Activated T-helper 2 cell treated with anti-CD3 and anti-CD28 coated beads, Interferon-gamma antibody, Interleukin-2, Interleukin-4, amounts not matched to agents 10 μg/mL and 5 μg/mL and 100 μg/mL, durations not matched to agents 14 hours and 24 hours and 36 hours (primary cell): ENCODE measurements at regions not wholly inside any gene's neighbourhood (a gene's known extent, or its start where the extent isn't known, plus 50 kb on each side); places are given as distances from the start of the nearest gene placed in this dataset.
"Not testable (repeated sequence)": the region's sequence is repeated elsewhere in the genome, so short reads cannot be mapped to it uniquely, and the experiment has no call there.

Experiments
- DNase-seq: peaks from one replicate; pipeline ENCODE4 v3.0.0; 2021; ENCODE audit warnings: low spot score
- H3K27ac Mint-ChIP-seq: one replicate; pipeline ENCODE4 v1.8.0; 2021; ENCODE audit warnings: mixed read lengths
- H3K27me3 Mint-ChIP-seq: one replicate; pipeline ENCODE4 v1.8.0; 2021; ENCODE audit warnings: low read depth, mixed read lengths
- H3K36me3 Mint-ChIP-seq: one replicate; pipeline ENCODE4 v1.8.0; 2021; ENCODE audit warnings: low read depth, mixed read lengths
- H3K4me1 Mint-ChIP-seq: one replicate; pipeline ENCODE4 v1.8.0; 2021; ENCODE audit warnings: low read depth, mixed read lengths
- H3K4me3 Mint-ChIP-seq: one replicate; pipeline ENCODE4 v1.8.0; 2021; ENCODE audit warnings: low read depth, mild to moderate bottlenecking, moderate library complexity, mixed read lengths
- H3K9me3 Mint-ChIP-seq: one replicate; pipeline ENCODE4 v1.8.0; 2021; ENCODE audit warnings: mixed read lengths
- intact Hi-C: fragments of 100-400 bp; cut with micrococcal nuclease; formaldehyde crosslinking; loops from one replicate; pipeline ENCODE4 v1.15.1; 2023

- Mint-ChIP-seq H3K27ac (no peak overlapping the region), H3K27me3 (no peaks in the 10 kb centered on the region), H3K4me1 (no peaks in the 10 kb centered on the region), H3K36me3 (no peaks in the 10 kb centered on the region), H3K4me3 (no peak overlapping the region), H3K9me3 (no peaks in the 10 kb centered on the region)
- intact Hi-C loops, result no loop called here
- no peak for DNase-seq
Measured at GRCh38 chr13:53408306-53408705, 379.7 kb downstream of the OLFM4 start.

- Mint-ChIP-seq H3K4me3 (no peak overlapping the region), H3K4me1 (no peaks in the 10 kb centered on the region), H3K27ac (no peak overlapping the region), H3K36me3 (no peaks in the 10 kb centered on the region), H3K27me3 (no peaks in the 10 kb centered on the region), H3K9me3 (no peaks in the 10 kb centered on the region)
- no peak for DNase-seq
- intact Hi-C loops, result no loop called here
Measured at GRCh38 chr13:53408847-53409568, 380.4 kb downstream of the OLFM4 start.

DNA sequence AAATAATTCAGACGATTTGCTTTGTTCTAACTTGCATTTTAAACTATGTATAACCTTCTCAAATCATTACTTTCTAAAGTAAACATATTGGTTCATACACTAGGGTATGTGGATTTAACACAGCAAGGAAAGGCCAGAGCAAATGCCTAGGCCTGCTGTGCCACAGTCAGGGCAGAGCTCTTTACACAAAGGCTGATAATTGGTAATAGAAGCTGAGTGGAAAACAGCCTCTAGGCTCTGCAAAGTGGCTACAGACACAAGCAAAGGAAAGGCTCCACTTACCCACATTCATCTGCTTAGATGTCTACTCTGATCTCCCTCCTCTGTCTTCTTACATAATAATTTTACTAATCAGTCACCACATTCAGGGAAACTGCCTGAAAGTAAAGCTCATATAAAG lies 382.9 kb downstream of the OLFM4 start:
- no peaks in the 10 kb centered on the region for H3K27me3 Mint-ChIP-seq
- peaks cover 5% of the 10 kb centered on the region for H3K9me3 Mint-ChIP-seq
- H3K27ac Mint-ChIP-seq, result no peak overlapping the region
- no peak overlapping the region for H3K4me3 Mint-ChIP-seq
- H3K4me1 Mint-ChIP-seq, result no peaks in the 10 kb centered on the region
- intact Hi-C loops, result no loop called here
- DNase-seq, result no peak
- no peaks in the 10 kb centered on the region for H3K36me3 Mint-ChIP-seq

- Mint-ChIP-seq H3K36me3 (no peaks in the 10 kb centered on the region), H3K9me3 (peaks cover 12% of the 10 kb centered on the region), H3K27me3 (no peaks in the 10 kb centered on the region), H3K4me3 (no peak overlapping the region), H3K27ac (no peak overlapping the region), H3K4me1 (no peaks in the 10 kb centered on the region)
- DNase-seq, result no peak
- intact Hi-C loops, result no loop called here
Measured at GRCh38 chr13:53415135-53415534, 386.5 kb downstream of the OLFM4 start.

GRCh38 chr13:53417601-53418000 lies 389.0 kb downstream of the OLFM4 start:
- DNase-seq, result no peak
- Mint-ChIP-seq H3K4me3 (no peak overlapping the region), H3K36me3 (no peaks in the 10 kb centered on the region), H3K9me3 (peaks cover 12% of the 10 kb centered on the region), H3K27me3 (no peaks in the 10 kb centered on the region), H3K27ac (no peak overlapping the region), H3K4me1 (no peaks in the 10 kb centered on the region)
- intact Hi-C loops, result no loop called here

DNA sequence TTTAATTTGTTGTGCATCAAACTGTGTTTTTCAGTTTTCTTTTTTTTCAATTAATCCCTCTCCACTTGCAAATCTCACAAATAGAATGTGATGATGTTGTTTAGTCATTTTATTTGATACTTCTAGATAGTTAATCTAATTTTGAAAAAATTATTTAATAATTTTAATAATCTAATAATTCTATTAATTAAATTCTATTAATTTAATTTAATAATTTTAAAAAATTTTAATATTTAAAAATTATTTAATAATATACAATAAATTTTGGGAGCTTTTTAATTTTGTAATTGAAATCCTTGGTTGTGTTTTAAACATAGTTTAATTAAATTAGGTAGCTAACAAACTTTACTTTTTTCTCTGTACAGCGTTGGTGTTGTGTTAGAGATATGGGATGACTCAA lies 393.8 kb downstream of the OLFM4 start:
- Mint-ChIP-seq H3K4me3 (no peak overlapping the region), H3K27me3 (no peaks in the 10 kb centered on the region), H3K4me1 (no peaks in the 10 kb centered on the region), H3K9me3 (peaks cover 4% of the 10 kb centered on the region), H3K36me3 (no peaks in the 10 kb centered on the region), H3K27ac (no peak overlapping the region)
- DNase-seq, result no peak
- intact Hi-C loops, result no loop called here

DNA sequence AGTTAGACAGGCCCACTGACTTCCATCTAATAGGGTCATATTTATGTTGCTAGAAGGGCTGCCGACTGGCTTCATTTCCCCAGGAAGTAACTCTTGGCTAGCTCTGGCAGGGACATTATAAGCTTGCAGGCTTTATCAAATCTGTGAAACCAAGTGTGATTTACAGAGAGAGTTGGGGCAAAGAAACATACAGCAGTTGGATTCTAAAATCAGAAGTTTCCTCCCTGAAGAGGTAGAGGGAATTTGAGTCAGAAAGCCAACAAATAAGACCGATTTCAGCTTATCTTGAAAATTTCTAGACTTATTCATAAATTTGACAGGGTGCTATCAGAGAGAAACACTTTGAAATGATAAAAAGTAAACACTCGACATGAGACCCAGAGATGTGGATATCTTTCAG lies 407.8 kb downstream of the OLFM4 start:
- Mint-ChIP-seq H3K27ac (no peak overlapping the region), H3K4me3 (no peak overlapping the region), H3K9me3 (peaks cover 28% of the 10 kb centered on the region), H3K27me3 (no peaks in the 10 kb centered on the region), H3K4me1 (no peaks in the 10 kb centered on the region), H3K36me3 (no peaks in the 10 kb centered on the region)
- intact Hi-C loops, result no loop called here
- no peak for DNase-seq

- no peaks in the 10 kb centered on the region for H3K27me3 Mint-ChIP-seq
- no peak overlapping the region for H3K4me3 Mint-ChIP-seq
- H3K9me3 Mint-ChIP-seq, result peaks cover 26% of the 10 kb centered on the region
- no peaks in the 10 kb centered on the region for H3K36me3 Mint-ChIP-seq
- DNase-seq, result no peak
- no peak overlapping the region for H3K27ac Mint-ChIP-seq
- no peaks in the 10 kb centered on the region for H3K4me1 Mint-ChIP-seq
- intact Hi-C loops, result no loop called here
Measured at GRCh38 chr13:53439439-53440225, 411.0 kb downstream of the OLFM4 start.

DNA sequence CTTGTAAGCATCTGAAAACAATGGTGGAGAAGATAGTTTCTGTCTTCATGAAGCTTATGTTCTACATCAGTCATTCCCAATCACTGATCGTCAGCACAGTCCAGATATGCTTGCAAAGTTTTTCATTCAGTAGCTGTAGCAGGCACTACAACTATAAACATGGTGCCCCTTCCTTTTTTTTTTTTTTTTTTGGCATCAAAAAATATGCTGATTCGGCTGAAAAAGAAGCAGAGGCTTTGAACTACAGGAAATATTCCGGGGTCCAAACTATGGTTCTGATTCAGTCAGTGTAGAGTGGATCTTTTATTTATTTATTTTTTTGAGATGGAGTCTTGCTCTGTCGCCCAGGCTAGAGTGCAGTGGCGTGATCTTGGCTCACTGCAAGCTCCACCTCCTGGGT lies 414.4 kb downstream of the OLFM4 start:
- Mint-ChIP-seq H3K27me3 (no peaks in the 10 kb centered on the region), H3K27ac (no peak overlapping the region), H3K9me3 (peaks cover 48% of the 10 kb centered on the region), H3K4me1 (no peaks in the 10 kb centered on the region), H3K4me3 (no peak overlapping the region), H3K36me3 (no peaks in the 10 kb centered on the region)
- no peak for DNase-seq
- intact Hi-C loops, result no loop called here

- no peak for DNase-seq
- Mint-ChIP-seq H3K4me1 (no peaks in the 10 kb centered on the region), H3K9me3 (peaks cover 67% of the 10 kb centered on the region), H3K4me3 (no peak overlapping the region), H3K36me3 (no peaks in the 10 kb centered on the region), H3K27me3 (no peaks in the 10 kb centered on the region), H3K27ac (no peak overlapping the region)
- intact Hi-C loops, result no loop called here
Measured at GRCh38 chr13:53445686-53446085, 417.1 kb downstream of the OLFM4 start.

DNA sequence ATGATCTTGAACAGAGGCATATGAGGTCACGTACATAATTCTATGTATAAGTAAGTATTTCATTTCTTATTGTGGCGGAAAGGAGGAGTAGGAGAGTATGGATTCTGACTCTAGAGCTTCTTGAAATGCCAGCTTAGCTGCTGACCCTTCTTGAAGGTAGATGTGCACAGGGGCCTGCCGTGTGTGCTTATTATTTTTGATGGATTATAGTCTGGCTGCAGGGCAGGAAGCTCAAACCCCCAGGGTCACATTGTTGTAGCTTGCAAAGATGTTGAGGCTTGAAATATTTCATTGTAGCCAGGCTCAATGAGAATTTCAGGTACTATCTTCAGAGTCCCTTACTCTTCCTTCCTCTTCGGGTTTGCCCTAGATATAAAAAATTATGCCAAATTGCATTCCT lies 418.8 kb downstream of the OLFM4 start:
- H3K27ac Mint-ChIP-seq, result no peak overlapping the region
- H3K4me1 Mint-ChIP-seq, result no peaks in the 10 kb centered on the region
- no peaks in the 10 kb centered on the region for H3K27me3 Mint-ChIP-seq
- no peak for DNase-seq
- H3K4me3 Mint-ChIP-seq, result no peak overlapping the region
- H3K9me3 Mint-ChIP-seq, result peaks cover 62% of the 10 kb centered on the region
- no peaks in the 10 kb centered on the region for H3K36me3 Mint-ChIP-seq
- intact Hi-C loops, result no loop called here

- H3K9me3 Mint-ChIP-seq, result peaks cover 58% of the 10 kb centered on the region
- H3K4me3 Mint-ChIP-seq, result no peak overlapping the region
- intact Hi-C loops, result no loop called here
- no peaks in the 10 kb centered on the region for H3K27me3 Mint-ChIP-seq
- no peaks in the 10 kb centered on the region for H3K36me3 Mint-ChIP-seq
- H3K4me1 Mint-ChIP-seq, result no peaks in the 10 kb centered on the region
- DNase-seq, result no peak
- H3K27ac Mint-ChIP-seq, result no peak overlapping the region
Measured at GRCh38 chr13:53447863-53448262, 419.2 kb downstream of the OLFM4 start.

DNA sequence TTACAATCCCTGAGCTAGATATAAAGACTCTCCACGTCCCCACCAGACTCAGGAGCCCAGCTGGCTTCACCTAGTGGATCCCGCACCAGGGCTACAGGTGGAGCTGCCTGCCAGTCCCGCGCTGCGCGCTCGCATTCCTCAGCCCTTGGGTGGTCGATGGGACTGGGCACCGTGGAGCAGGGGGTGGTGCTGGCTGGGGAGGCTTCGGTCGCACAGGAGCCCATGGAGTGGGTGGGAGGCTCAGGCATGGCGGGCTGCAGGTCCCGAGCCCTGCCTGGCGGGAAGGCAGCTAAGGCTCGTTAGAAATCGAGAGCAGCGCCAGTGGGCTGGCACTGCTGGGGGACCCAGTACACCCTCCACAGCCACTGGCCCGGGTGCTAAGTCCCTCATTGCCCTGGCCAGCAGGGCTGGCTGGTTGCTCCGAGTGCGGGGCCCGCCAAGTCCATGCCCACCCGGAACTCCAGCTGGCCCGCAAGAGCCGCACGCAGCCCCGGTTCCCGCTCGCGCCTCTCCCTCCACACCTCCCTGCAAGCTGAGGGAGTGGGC lies 423.7 kb downstream of the OLFM4 start:
- intact Hi-C loops, H3K27ac Mint-ChIP-seq, H3K4me1 Mint-ChIP-seq, DNase-seq, H3K27me3 Mint-ChIP-seq, H3K36me3 Mint-ChIP-seq, H3K4me3 Mint-ChIP-seq: not testable (repeated sequence)
- H3K9me3 Mint-ChIP-seq, result peaks cover 46% of the 10 kb centered on the region
